SU-DHL-6 (cell line): ENCODE measurements at regions not wholly inside any gene's neighbourhood (a gene's known extent, or its start where the extent isn't known, plus 50 kb on each side); places are given as distances from the start of the nearest gene placed in this dataset.

Experiments
- H2AFZ ChIP-seq: fragments of 200-600 bp; sonication (generic); 2 replicates; pipeline ENCODE4 v1.6.1; 2014; ENCODE audit warnings: low read depth, mild to moderate bottlenecking, moderate library complexity, mixed read lengths, antibody characterized with exemption, low read length; ENCODE audit not compliant: severe bottlenecking
- H3F3A ChIP-seq: fragments of 200-600 bp; shearing (Covaris generic); 2 replicates; pipeline ENCODE4 v1.6.0; 2016; ENCODE audit warnings: antibody characterized with exemption, mild to moderate bottlenecking; ENCODE audit not compliant: insufficient read depth
- H3K27ac ChIP-seq: fragments of 200-600 bp; sonication (generic); 2 replicates; pipeline ENCODE4 v1.5.1; 2016; ENCODE audit warnings: low read depth, mild to moderate bottlenecking, low read length, moderate library complexity, mixed read lengths
- H3K27me3 ChIP-seq: fragments of 200-600 bp; sonication (generic), shearing (Covaris generic); 2 replicates; pipeline ENCODE4 v1.6.0; 2014; ENCODE audit warnings: mild to moderate bottlenecking, low read length
- H3K36me3 ChIP-seq: fragments of 200-600 bp; sonication (generic); 2 replicates; pipeline ENCODE4 v1.6.1; 2014; ENCODE audit warnings: mild to moderate bottlenecking, low read length, mixed read lengths
- H3K4me2 ChIP-seq: fragments of 300-600, 200-600 bp; shearing (Covaris generic), sonication (generic); 2 replicates; pipeline ENCODE4 v1.6.0; 2014; ENCODE audit warnings: low read length, low read depth, mild to moderate bottlenecking; ENCODE audit not compliant: poor library complexity, severe bottlenecking
- H3K4me3 ChIP-seq: fragments of 200-600 bp; sonication (generic); 2 replicates; pipeline ENCODE4 v1.5.1; 2014; ENCODE audit warnings: antibody characterized with exemption, low read length, mild to moderate bottlenecking, mixed read lengths; ENCODE audit not compliant: insufficient read depth, poor library complexity, severe bottlenecking
- H3K79me2 ChIP-seq: fragments of 200-600 bp; sonication (generic); 2 replicates; pipeline ENCODE4 v1.6.1; 2014; ENCODE audit warnings: mild to moderate bottlenecking, low read length, moderate library complexity; ENCODE audit not compliant: insufficient read depth
- H3K9ac ChIP-seq: fragments of 200-600 bp; sonication (generic); 2 replicates; pipeline ENCODE4 v1.7.0; 2014; ENCODE audit warnings: mild to moderate bottlenecking, low read length
- H3K9me2 ChIP-seq: fragments of 200-600 bp; sonication (generic); replicated peaks from 2 replicates; pipeline ENCODE4 v1.6.1; 2014; ENCODE audit warnings: low read length; ENCODE audit not compliant: insufficient read depth
- H3K9me3 ChIP-seq: fragments of 200-600 bp; sonication (generic); 2 replicates; pipeline ENCODE4 v1.6.1; 2014; ENCODE audit warnings: low read length, mixed read lengths; ENCODE audit not compliant: insufficient read depth
- H4K20me1 ChIP-seq: fragments of 200-600 bp; sonication (generic); 2 replicates; pipeline ENCODE4 v1.6.1; 2014; ENCODE audit warnings: low read depth, mild to moderate bottlenecking, antibody characterized with exemption, low read length, moderate library complexity, mixed read lengths
- EZH2phosphoT487 ChIP-seq: fragments of 200-600 bp; sonication (generic), shearing (Covaris generic); conservative IDR thresholded peaks from 2 replicates; pipeline ENCODE4 v1.6.1; 2018; ENCODE audit warnings: mild to moderate bottlenecking, antibody characterized with exemption, low read length, moderate library complexity, mixed read lengths
- TF ChIP-seq, protein P1 (sequence below): fragments of 200-600 bp; sonication (generic); IDR thresholded peaks from one replicate; pipeline ENCODE4 v1.5.1; 2017; ENCODE audit warnings: antibody characterized with exemption, mild to moderate bottlenecking, low read length, moderate library complexity; ENCODE audit not compliant: insufficient read depth, poor library complexity, severe bottlenecking

DNA sequence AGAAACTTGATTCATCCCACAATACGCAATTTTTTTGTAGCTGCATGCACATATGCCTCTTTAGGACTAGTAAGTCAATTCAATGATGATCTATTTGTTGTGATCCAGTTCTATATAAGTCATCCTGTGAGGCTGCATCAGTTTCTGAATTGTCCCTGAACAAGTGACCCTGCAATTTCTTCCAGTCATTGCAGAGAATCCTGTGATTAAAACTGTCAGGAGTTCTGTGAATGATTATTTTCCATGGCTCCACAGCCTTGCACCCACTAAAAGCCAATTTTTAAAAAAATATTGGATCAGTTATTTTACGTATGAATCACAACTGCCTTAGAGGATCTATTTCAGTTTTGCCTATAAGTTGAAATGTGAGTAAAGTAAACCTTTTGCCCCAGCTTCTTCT lies 1585.0 kb upstream of the ACVR2A start:
- H3K9me3 ChIP-seq: no peaks in the 10 kb centered on the region
- TF ChIP-seq, protein P1, sequence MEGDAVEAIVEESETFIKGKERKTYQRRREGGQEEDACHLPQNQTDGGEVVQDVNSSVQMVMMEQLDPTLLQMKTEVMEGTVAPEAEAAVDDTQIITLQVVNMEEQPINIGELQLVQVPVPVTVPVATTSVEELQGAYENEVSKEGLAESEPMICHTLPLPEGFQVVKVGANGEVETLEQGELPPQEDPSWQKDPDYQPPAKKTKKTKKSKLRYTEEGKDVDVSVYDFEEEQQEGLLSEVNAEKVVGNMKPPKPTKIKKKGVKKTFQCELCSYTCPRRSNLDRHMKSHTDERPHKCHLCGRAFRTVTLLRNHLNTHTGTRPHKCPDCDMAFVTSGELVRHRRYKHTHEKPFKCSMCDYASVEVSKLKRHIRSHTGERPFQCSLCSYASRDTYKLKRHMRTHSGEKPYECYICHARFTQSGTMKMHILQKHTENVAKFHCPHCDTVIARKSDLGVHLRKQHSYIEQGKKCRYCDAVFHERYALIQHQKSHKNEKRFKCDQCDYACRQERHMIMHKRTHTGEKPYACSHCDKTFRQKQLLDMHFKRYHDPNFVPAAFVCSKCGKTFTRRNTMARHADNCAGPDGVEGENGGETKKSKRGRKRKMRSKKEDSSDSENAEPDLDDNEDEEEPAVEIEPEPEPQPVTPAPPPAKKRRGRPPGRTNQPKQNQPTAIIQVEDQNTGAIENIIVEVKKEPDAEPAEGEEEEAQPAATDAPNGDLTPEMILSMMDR: no peak
- no peak for TF ChIP-seq EZH2phosphoT487

DNA sequence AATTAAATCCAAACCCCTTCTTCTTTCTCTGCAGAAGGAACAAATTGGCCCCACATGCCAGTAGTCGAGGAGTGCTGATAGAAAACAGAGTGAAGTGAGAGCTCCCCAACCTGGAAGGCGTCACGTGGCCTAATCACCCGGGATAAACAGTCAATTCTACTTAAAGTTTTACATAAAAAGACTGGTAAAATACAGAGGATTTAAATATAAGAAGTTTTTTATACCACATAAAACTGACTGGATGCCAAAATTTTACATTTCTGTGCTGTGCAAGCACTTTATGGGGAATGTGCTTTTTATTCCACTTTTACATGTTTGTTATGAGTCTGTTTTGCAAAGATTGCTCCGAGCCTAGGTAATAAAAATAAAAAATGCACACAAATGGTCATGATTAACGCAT lies 1586.8 kb upstream of the ACVR2A start:
- Histone ChIP-seq H3F3A (no peaks in the 10 kb centered on the region), H3K27me3 (no peaks in the 10 kb centered on the region), H3K4me2 (no peak overlapping the region), H3K9ac (no peak overlapping the region), H3K4me3 (no peak overlapping the region), H4K20me1 (no peaks in the 10 kb centered on the region), H3K9me3 (no peaks in the 10 kb centered on the region), H3K27ac (no peak overlapping the region), H2AFZ (no peak overlapping the region), H3K36me3 (no peaks in the 10 kb centered on the region), H3K9me2 (no peaks in the 10 kb centered on the region), H3K79me2 (no peaks in the 10 kb centered on the region)
- TF ChIP-seq, protein P1: no peak
- no peak for TF ChIP-seq EZH2phosphoT487

More for the DNA sequence above, 1585.0 kb upstream of the ACVR2A start:
- H3K9ac ChIP-seq: no peak overlapping the region
- H3K27ac ChIP-seq: no peak overlapping the region
- H3K36me3 ChIP-seq: no peaks in the 10 kb centered on the region
- no peaks in the 10 kb centered on the region for H3K27me3 ChIP-seq
- no peaks in the 10 kb centered on the region for H4K20me1 ChIP-seq
- H2AFZ ChIP-seq: no peak overlapping the region
- no peaks in the 10 kb centered on the region for H3F3A ChIP-seq
- H3K79me2 ChIP-seq: no peaks in the 10 kb centered on the region
- H3K4me2 ChIP-seq: no peak overlapping the region
- H3K4me3 ChIP-seq: no peak overlapping the region
- no peaks in the 10 kb centered on the region for H3K9me2 ChIP-seq

DNA sequence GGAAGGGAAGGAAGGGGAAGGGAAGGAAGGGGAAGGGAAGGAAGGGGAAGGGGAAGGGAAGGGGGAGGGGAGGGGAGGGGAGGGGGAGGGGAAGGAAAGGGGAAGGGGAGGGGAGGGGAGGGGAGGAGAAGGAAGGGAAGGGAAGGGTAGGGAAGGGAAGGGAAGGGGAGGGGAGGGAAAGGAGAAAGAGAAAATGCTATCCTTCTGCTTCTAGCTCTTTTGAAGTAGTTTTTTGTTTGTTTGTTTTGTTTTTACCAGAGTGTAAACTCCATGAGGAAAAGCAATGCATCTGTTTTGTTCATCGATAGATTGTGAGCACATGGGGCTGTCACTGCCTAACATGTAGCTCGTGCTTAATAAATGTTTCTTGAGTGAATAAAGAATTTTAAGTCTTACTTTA lies 1592.7 kb upstream of the ACVR2A start:
- no peaks in the 10 kb centered on the region for H4K20me1 ChIP-seq
- H3K79me2 ChIP-seq: no peaks in the 10 kb centered on the region
- H2AFZ ChIP-seq: no peak overlapping the region
- no peaks in the 10 kb centered on the region for H3K9me2 ChIP-seq
- H3K9me3 ChIP-seq: no peaks in the 10 kb centered on the region
- H3K27ac ChIP-seq: no peak overlapping the region
- H3K4me2 ChIP-seq: no peak overlapping the region
- H3F3A ChIP-seq: no peaks in the 10 kb centered on the region
- H3K36me3 ChIP-seq: no peaks in the 10 kb centered on the region
- H3K9ac ChIP-seq: no peak overlapping the region
- no peak overlapping the region for H3K4me3 ChIP-seq
- TF ChIP-seq, protein P1: no peak
- TF ChIP-seq EZH2phosphoT487: no peak
- H3K27me3 ChIP-seq: no peaks in the 10 kb centered on the region
